A549 (cell line): ENCODE measurements at regions not wholly inside any gene's neighbourhood (a gene's known extent, or its start where the extent isn't known, plus 50 kb on each side); places are given as distances from the start of the nearest gene placed in this dataset.

Experiments
- ATAC-seq, 2 experiments: fragments of 200-7000 bp in 1 of 2; fragments of >200 bp in 1 of 2; cut with Nextera tagmentation in 1 of 2; cut with Tn5 transposase in 1 of 2; 3 replicates each; pipeline versions ENCODE4 v1.8.0 to v1.9.1; 2018 to 2020; ENCODE audit warnings: mild to moderate bottlenecking in 1 of 2, moderate library complexity in 1 of 2
- CTCF ChIA-PET: fragments of 300-600 bp; sonication (Branson Sonifier 250); formaldehyde crosslinking; extraction: SDS; loops from one replicate; lab custom pipeline; 2021; ENCODE audit warnings: antibody characterized with exemption, inconsistent platforms; lab: Yijun Ruan, JAX
- POLR2A ChIA-PET: fragments of 350-600 bp; formaldehyde crosslinking; extraction: SDS; loops from one replicate; lab custom pipeline; 2021; ENCODE audit warnings: antibody characterized with exemption, inconsistent platforms; lab: Yijun Ruan, JAX
- DNase-seq, 2 experiments: peaks; one replicate each; pipeline versions ENCODE4 v3.0.0 to v3.0.0-alpha.2; 2011 to 2016; ENCODE audit warnings: low read depth in 1 of 2, low spot score in 1 of 2
- FAIRE-seq: peaks from 2 replicates; lab custom pipeline; 2011; peaks lifted over from hg19 to GRCh38; lab: Jason Lieb, UNC
- H3K27ac ChIP-seq, 2 experiments: fragments of >200 bp; sonication (Bioruptor Twin); formaldehyde crosslinking; 3 replicates each; pipeline ENCODE4 v1.5.1; 2016 to 2017
- H3K4me1 ChIP-seq: fragments of >200 bp; sonication (Bioruptor Twin); formaldehyde crosslinking; 3 replicates; pipeline ENCODE4 v1.6.1; 2016
- H3K4me2 ChIP-seq: fragments of >200 bp; sonication (Bioruptor Twin); formaldehyde crosslinking; 3 replicates; pipeline ENCODE4 v1.6.1; 2016
- H3K4me3 ChIP-seq: fragments of >200 bp; sonication (Bioruptor Twin); formaldehyde crosslinking; 3 replicates; pipeline ENCODE4 v1.5.1; 2016
- H3K9me3 ChIP-seq: fragments of >200 bp; sonication (Bioruptor Twin); formaldehyde crosslinking; 3 replicates; pipeline ENCODE4 v1.6.1; 2016
- BCL3 ChIP-seq: fragments of >200 bp; sonication (Bioruptor Twin); formaldehyde crosslinking; IDR thresholded peaks from 3 replicates; pipeline ENCODE4 v1.6.1; 2016
- BHLHE40 ChIP-seq: IDR thresholded peaks from 2 replicates; pipeline ENCODE4 v1.6.1; 2012; ENCODE audit warnings: low read depth, low read length, inconsistent platforms
- CBX8 ChIP-seq: fragments of 200-600 bp; sonication (generic); IDR thresholded peaks from 2 replicates; pipeline ENCODE4 v1.6.1; 2016
- CHD2 ChIP-seq: fragments of 150-350 bp; IDR thresholded peaks from 2 replicates; pipeline ENCODE4 v1.6.1; 2014; ENCODE audit warnings: low read length; ENCODE audit not compliant: partially characterized antibody
- EP300 ChIP-seq, 2 experiments: fragments of >200 bp; sonication (Bioruptor Twin); formaldehyde crosslinking; IDR thresholded peaks; 2 replicates in 1 of 2; 3 replicates in 1 of 2; pipeline ENCODE4 v1.6.1; 2016 to 2017
- ESRRA ChIP-seq: fragments of 150-350 bp; IDR thresholded peaks from 2 replicates; pipeline ENCODE4 v1.6.1; 2014; ENCODE audit warnings: mild to moderate bottlenecking, low read length, borderline replicate concordance
- FOSB ChIP-seq: fragments of 250-450 bp; sonication (Bioruptor Pico); IDR thresholded peaks from 2 replicates; pipeline ENCODE4 v1.5.0; 2020; ENCODE audit warnings: mild to moderate bottlenecking, moderate library complexity
- GATA3 ChIP-seq: IDR thresholded peaks from 2 replicates; pipeline ENCODE4 v1.6.1; 2012; ENCODE audit warnings: borderline replicate concordance
- HES2 ChIP-seq: fragments of >200 bp; sonication (Bioruptor Twin); formaldehyde crosslinking; IDR thresholded peaks from 2 replicates; pipeline ENCODE4 v1.6.1; 2016
- HEYL ChIP-seq: fragments of 250-450 bp; sonication (Bioruptor Pico); IDR thresholded peaks from 2 replicates; pipeline ENCODE4 v1.8.0; 2021; ENCODE audit warnings: mild to moderate bottlenecking, moderate library complexity
- HMGXB4 ChIP-seq: fragments of 250-450 bp; sonication (Bioruptor Pico); IDR thresholded peaks from 2 replicates; pipeline ENCODE4 v1.5.0; 2021; ENCODE audit warnings: mild to moderate bottlenecking, moderate library complexity, borderline replicate concordance
- HOXA7 ChIP-seq: fragments of 250-450 bp; sonication (Bioruptor Pico); IDR thresholded peaks from 2 replicates; pipeline ENCODE4 v1.5.0; 2020; ENCODE audit warnings: mild to moderate bottlenecking, moderate library complexity
- HOXB13 ChIP-seq: fragments of 250-450 bp; sonication (Bioruptor Pico); IDR thresholded peaks from 2 replicates; pipeline ENCODE4 v1.5.0; 2020; ENCODE audit warnings: low read depth, mild to moderate bottlenecking, moderate library complexity
- HOXB5 ChIP-seq: fragments of 250-450 bp; sonication (Bioruptor Pico); IDR thresholded peaks from 2 replicates; pipeline ENCODE4 v1.5.0; 2020; ENCODE audit warnings: mild to moderate bottlenecking, moderate library complexity
- KDM1A ChIP-seq: fragments of 200-600 bp; sonication (generic); IDR thresholded peaks from 2 replicates; pipeline ENCODE4 v1.6.1; 2016; ENCODE audit warnings: low read depth, mild to moderate bottlenecking
- KDM5A ChIP-seq: fragments of 200-600 bp; sonication (generic); IDR thresholded peaks from 2 replicates; pipeline ENCODE4 v1.6.1; 2016; ENCODE audit warnings: antibody characterized with exemption, mild to moderate bottlenecking
- MAFK ChIP-seq: fragments of 450-650 bp; IDR thresholded peaks from 2 replicates; pipeline ENCODE4 v1.6.1; 2014; ENCODE audit not compliant: partially characterized antibody
- MAX ChIP-seq: IDR thresholded peaks from 2 replicates; pipeline ENCODE4 v1.6.1; 2012
- MAZ ChIP-seq: fragments of 150-350 bp; IDR thresholded peaks from 2 replicates; pipeline ENCODE4 v1.6.1; 2014; ENCODE audit warnings: antibody characterized with exemption, low read depth, low read length, borderline replicate concordance
- NR3C1 ChIP-seq: fragments of >200 bp; sonication (Bioruptor Twin); formaldehyde crosslinking; IDR thresholded peaks from 3 replicates; pipeline ENCODE4 v1.6.1; 2017
- PHF8 ChIP-seq: fragments of 200-600 bp; sonication (generic); IDR thresholded peaks from 2 replicates; pipeline ENCODE4 v1.6.1; 2016; ENCODE audit warnings: low read depth, mild to moderate bottlenecking, antibody characterized with exemption, moderate library complexity, borderline replicate concordance
- POLR2A ChIP-seq: IDR thresholded peaks from 2 replicates; pipeline ENCODE4 v1.6.1; 2012; ENCODE audit warnings: mild to moderate bottlenecking, low read length
- RARB ChIP-seq: fragments of 250-450 bp; sonication (Bioruptor Pico); IDR thresholded peaks from 2 replicates; pipeline ENCODE4 v1.8.0; 2021; ENCODE audit warnings: mild to moderate bottlenecking, moderate library complexity
- RCOR1 ChIP-seq: fragments of 150-350 bp; IDR thresholded peaks from 2 replicates; pipeline ENCODE4 v1.6.1; 2014; ENCODE audit warnings: antibody characterized with exemption, low read length, low read depth
- RNF2 ChIP-seq: fragments of 200-600 bp; sonication (generic); IDR thresholded peaks from 2 replicates; pipeline ENCODE4 v1.6.1; 2016; ENCODE audit warnings: low read depth, mild to moderate bottlenecking, antibody characterized with exemption, moderate library complexity, borderline replicate concordance
- SREBF2 ChIP-seq: fragments of 450-650 bp; IDR thresholded peaks from 2 replicates; pipeline ENCODE4 v1.6.1; 2014; ENCODE audit warnings: mild to moderate bottlenecking, moderate library complexity
- ZC3H11A ChIP-seq: fragments of 450-650 bp; IDR thresholded peaks from 2 replicates; pipeline ENCODE4 v1.6.1; 2014; ENCODE audit warnings: antibody characterized with exemption, mild to moderate bottlenecking
- ZFP36 ChIP-seq: fragments of 450-650 bp; IDR thresholded peaks from 2 replicates; pipeline ENCODE4 v1.6.1; 2014; ENCODE audit warnings: borderline replicate concordance; ENCODE audit not compliant: partially characterized antibody
- ZNF302 ChIP-seq: fragments of 250-450 bp; sonication (Bioruptor Pico); IDR thresholded peaks from 2 replicates; pipeline ENCODE4 v1.9.0; 2021; ENCODE audit warnings: inconsistent platforms, mild to moderate bottlenecking, moderate library complexity
- ZSCAN20 ChIP-seq: fragments of 250-450 bp; sonication (Bioruptor Pico); IDR thresholded peaks from 2 replicates; pipeline ENCODE4 v1.8.0; 2022; ENCODE audit warnings: mild to moderate bottlenecking, moderate library complexity
- WGBS: methylation state at CpG from one replicate; pipeline ENCODE4 v1.1.6; 2017; ENCODE audit errors: missing lambda C conversion rate; 5-methylcytosine and 5-hydroxymethylcytosine counted together
- TF ChIP-seq, protein P1 (sequence below): IDR thresholded peaks from 2 replicates; pipeline ENCODE4 v1.6.1; 2012

- no peak overlapping the region for H3K27ac ChIP-seq
- no peak overlapping the region for H3K4me3 ChIP-seq
- ChIA-PET CTCF (no interaction called here), POLR2A (no interaction called here)
- no peak for TF ChIP-seq HOXB13
- TF ChIP-seq PHF8, result no peak
- TF ChIP-seq POLR2A, result no peak
- no peak for TF ChIP-seq HMGXB4 (CRISPR knock-in tag)
- TF ChIP-seq HOXA7 (CRISPR knock-in tag), result no peak
- no peak for TF ChIP-seq ZSCAN20
- TF ChIP-seq MAX, result no peak
- TF ChIP-seq RARB, result no peak
- TF ChIP-seq ZC3H11A, result no peak
- TF ChIP-seq HES2, result no peak
- TF ChIP-seq BCL3, result no peak
- no peak for TF ChIP-seq MAFK
- no peak for TF ChIP-seq KDM5A
- TF ChIP-seq BHLHE40, result no peak
- no peak overlapping the region for H3K4me2 ChIP-seq
- H3K4me1 ChIP-seq, result no peaks in the 10 kb centered on the region
- H3K9me3 ChIP-seq, result no peaks in the 10 kb centered on the region
- no peak for DNase-seq
- no peak for FAIRE-seq
- no peak for ATAC-seq
These were observed 227.2 kb downstream of the PTGER3 start for GRCh38 chr1:70820396-70820795.

DNA sequence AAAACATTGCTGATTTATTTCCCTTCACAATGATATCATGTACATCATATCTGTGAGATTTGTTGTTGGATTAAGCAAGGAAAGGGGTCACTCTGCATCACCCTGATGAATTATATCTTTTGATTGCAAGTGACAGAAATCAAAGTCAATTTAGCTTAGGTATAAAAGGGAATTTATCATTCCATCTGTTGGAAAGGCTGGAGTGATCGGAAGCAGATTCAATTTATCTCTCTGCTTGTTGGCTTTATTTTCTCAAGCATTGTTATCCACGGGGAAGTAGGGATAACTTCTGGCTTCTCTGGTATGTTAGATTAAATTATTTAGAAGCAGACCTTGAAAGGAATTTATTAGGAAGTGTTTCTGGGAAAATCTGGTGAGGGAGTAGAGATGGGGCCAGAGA is 226.6 kb downstream of the PTGER3 start:
- Histone ChIP-seq H3K9me3 (no peaks in the 10 kb centered on the region), H3K4me1 (no peaks in the 10 kb centered on the region), H3K4me2 (no peak overlapping the region), H3K27ac (no peak overlapping the region), H3K4me3 (no peak overlapping the region)
- FAIRE-seq, result no peak
- DNase-seq, result no peak
- WGBS, result 13% methylated on average over 2 of the region's 2 CpGs
- POLR2A ChIA-PET, result no interaction called here
- CTCF ChIA-PET, result no interaction called here
- no peak for TF ChIP-seq HES2
- TF ChIP-seq EP300 (IDR thresholded peaks at IDR 0.05), result no peak
- TF ChIP-seq HEYL (CRISPR knock-in tag), result no peak
- TF ChIP-seq RCOR1, result no peak
- TF ChIP-seq, protein P1, sequence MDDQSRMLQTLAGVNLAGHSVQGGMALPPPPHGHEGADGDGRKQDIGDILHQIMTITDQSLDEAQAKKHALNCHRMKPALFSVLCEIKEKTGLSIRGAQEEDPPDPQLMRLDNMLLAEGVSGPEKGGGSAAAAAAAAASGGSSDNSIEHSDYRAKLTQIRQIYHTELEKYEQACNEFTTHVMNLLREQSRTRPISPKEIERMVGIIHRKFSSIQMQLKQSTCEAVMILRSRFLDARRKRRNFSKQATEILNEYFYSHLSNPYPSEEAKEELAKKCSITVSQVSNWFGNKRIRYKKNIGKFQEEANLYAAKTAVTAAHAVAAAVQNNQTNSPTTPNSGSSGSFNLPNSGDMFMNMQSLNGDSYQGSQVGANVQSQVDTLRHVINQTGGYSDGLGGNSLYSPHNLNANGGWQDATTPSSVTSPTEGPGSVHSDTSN, result no peak
- no peak for TF ChIP-seq NR3C1
- TF ChIP-seq ZFP36, result no peak
- no peak for TF ChIP-seq GATA3
- TF ChIP-seq RNF2, result no peak
- no peak for TF ChIP-seq HOXB5 (CRISPR knock-in tag)
- TF ChIP-seq FOSB (CRISPR knock-in tag), result no peak
- no peak for TF ChIP-seq ESRRA
- no peak for TF ChIP-seq SREBF2
- TF ChIP-seq KDM1A, result no peak
- TF ChIP-seq CHD2, result no peak
- no peak for TF ChIP-seq ZNF302 (CRISPR knock-in tag)
- no peak for TF ChIP-seq CBX8
- TF ChIP-seq MAZ, result no peak
- TF ChIP-seq, all 56 proteins: peak for 0
- no peak for ATAC-seq
